T-helper 1 cell (primary cell): ENCODE measurements at regions not wholly inside any gene's neighbourhood (a gene's known extent, or its start where the extent isn't known, plus 50 kb on each side); places are given as distances from the start of the nearest gene placed in this dataset.
"Not testable (repeated sequence)": the region's sequence is repeated elsewhere in the genome, so short reads cannot be mapped to it uniquely, and the experiment has no call there.

Source experiments
- DNase-seq, 5 donors: peaks; one replicate each; pipeline ENCODE4 v3.0.0-alpha.2; 2012 to 2020

- DNase-seq = not testable (repeated sequence)
These were observed 98.0 kb upstream of the FAM47A start for GRCh38 chrX:34230156-34230555.

GRCh38 chrX:34227804-34228203 is 95.7 kb upstream of the FAM47A start:
- DNase-seq = no peak

- no peak for DNase-seq
These were observed 91.5 kb upstream of the FAM47A start for GRCh38 chrX:34223574-34223973.

GRCh38 chrX:34218063-34218462 is 85.9 kb upstream of the FAM47A start:
- DNase-seq = no peak

GRCh38 chrX:34197946-34198345 is 65.8 kb upstream of the FAM47A start:
- no peak for DNase-seq
